ENCODE measurements at regions not wholly inside any gene's neighbourhood (a gene's known extent, or its start where the extent isn't known, plus 50 kb on each side); places are given as distances from the start of the nearest gene placed in this dataset.

DNA sequence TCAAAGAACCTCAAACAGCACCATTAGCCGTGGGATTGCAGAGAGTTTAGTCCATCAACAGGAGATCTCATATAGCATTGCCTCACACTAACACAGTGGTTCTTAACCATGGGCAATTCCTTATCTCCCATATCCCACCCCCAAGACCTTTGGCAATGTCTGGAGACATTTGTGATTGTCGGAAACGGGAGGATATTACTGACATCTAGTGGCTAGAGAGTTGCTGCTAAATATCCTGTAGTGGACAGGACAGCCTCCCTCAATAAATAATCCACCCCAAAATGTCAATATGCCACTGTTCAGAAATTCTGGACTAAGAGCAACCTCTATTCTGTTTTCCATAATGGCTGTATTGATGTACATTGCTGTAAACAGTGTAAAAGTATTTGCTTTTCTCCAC lies 210.1 kb upstream of the CCN2 start:
- TF ChIP-seq, protein P1, sequence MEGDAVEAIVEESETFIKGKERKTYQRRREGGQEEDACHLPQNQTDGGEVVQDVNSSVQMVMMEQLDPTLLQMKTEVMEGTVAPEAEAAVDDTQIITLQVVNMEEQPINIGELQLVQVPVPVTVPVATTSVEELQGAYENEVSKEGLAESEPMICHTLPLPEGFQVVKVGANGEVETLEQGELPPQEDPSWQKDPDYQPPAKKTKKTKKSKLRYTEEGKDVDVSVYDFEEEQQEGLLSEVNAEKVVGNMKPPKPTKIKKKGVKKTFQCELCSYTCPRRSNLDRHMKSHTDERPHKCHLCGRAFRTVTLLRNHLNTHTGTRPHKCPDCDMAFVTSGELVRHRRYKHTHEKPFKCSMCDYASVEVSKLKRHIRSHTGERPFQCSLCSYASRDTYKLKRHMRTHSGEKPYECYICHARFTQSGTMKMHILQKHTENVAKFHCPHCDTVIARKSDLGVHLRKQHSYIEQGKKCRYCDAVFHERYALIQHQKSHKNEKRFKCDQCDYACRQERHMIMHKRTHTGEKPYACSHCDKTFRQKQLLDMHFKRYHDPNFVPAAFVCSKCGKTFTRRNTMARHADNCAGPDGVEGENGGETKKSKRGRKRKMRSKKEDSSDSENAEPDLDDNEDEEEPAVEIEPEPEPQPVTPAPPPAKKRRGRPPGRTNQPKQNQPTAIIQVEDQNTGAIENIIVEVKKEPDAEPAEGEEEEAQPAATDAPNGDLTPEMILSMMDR (IDR thresholded peaks at IDR 0.05), result no peak
- no peak for TF ChIP-seq POLR2A (IDR thresholded peaks at IDR 0.05)

Data from lower leg skin (tissue), 3 donors.